Ishikawa (cell line): ENCODE measurements at regions not wholly inside any gene's neighbourhood (a gene's known extent, or its start where the extent isn't known, plus 50 kb on each side); places are given as distances from the start of the nearest gene placed in this dataset.

Experiments
- EP300 ChIP-seq: IDR thresholded peaks from 2 replicates; pipeline ENCODE4 v1.6.1; 2012; ENCODE audit warnings: borderline replicate concordance
- TF ChIP-seq, protein P1 (sequence below): IDR thresholded peaks from 2 replicates; pipeline ENCODE4 v1.6.1; 2012; ENCODE audit warnings: low read depth, mild to moderate bottlenecking

DNA sequence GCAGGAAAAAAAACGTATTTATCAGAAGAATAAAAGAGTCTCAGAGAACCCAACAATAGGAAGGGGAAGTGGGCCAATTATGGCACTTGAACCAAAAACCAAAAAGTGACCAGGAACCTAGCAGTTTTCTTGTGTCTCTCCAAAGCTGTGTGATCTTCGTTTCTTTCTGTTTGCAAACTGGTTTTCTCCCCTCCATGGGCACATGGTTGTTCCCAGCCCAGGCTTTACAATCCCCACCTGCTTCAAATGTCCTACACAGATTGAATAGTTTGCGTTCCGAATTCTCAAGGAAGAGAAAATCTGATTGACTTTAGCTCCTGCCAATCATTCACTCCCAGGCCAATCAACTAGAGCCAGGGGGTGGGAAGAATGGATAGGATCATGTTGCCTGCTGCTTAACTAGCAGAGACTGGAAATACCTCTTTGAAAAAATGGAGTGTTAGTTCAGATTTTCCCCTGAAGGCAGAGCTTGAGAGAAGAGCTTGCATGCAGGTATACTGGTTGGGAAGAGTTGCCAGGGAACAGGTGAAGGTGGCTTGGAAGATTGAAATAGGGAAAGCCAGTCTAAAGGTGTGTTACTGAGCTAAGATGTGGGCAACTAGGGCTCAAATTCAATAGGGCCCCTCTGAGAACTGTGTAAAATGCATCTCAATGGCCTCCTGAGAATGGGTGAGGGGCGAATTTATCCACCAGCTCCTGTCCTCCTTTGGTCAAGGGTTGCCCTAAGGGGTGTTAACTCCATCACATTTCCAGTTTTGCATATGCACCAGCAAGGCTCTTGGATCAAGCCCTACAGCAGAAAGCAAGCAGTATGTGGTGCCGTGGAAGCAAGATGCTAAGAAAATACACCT is 106.4 kb upstream of the SRRM4 start:
- TF ChIP-seq, protein P1, sequence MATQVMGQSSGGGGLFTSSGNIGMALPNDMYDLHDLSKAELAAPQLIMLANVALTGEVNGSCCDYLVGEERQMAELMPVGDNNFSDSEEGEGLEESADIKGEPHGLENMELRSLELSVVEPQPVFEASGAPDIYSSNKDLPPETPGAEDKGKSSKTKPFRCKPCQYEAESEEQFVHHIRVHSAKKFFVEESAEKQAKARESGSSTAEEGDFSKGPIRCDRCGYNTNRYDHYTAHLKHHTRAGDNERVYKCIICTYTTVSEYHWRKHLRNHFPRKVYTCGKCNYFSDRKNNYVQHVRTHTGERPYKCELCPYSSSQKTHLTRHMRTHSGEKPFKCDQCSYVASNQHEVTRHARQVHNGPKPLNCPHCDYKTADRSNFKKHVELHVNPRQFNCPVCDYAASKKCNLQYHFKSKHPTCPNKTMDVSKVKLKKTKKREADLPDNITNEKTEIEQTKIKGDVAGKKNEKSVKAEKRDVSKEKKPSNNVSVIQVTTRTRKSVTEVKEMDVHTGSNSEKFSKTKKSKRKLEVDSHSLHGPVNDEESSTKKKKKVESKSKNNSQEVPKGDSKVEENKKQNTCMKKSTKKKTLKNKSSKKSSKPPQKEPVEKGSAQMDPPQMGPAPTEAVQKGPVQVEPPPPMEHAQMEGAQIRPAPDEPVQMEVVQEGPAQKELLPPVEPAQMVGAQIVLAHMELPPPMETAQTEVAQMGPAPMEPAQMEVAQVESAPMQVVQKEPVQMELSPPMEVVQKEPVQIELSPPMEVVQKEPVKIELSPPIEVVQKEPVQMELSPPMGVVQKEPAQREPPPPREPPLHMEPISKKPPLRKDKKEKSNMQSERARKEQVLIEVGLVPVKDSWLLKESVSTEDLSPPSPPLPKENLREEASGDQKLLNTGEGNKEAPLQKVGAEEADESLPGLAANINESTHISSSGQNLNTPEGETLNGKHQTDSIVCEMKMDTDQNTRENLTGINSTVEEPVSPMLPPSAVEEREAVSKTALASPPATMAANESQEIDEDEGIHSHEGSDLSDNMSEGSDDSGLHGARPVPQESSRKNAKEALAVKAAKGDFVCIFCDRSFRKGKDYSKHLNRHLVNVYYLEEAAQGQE, result no peak
- TF ChIP-seq EP300, result no peak
